ENCODE measurements at regions not wholly inside any gene's neighbourhood (a gene's known extent, or its start where the extent isn't known, plus 50 kb on each side); places are given as distances from the start of the nearest gene placed in this dataset.

- DNase-seq (ENCODE audit: low read depth), result no peak
Observed at GRCh38 chr10:85225311-85225710, 896.9 kb downstream of the CCSER2 start.

DNA sequence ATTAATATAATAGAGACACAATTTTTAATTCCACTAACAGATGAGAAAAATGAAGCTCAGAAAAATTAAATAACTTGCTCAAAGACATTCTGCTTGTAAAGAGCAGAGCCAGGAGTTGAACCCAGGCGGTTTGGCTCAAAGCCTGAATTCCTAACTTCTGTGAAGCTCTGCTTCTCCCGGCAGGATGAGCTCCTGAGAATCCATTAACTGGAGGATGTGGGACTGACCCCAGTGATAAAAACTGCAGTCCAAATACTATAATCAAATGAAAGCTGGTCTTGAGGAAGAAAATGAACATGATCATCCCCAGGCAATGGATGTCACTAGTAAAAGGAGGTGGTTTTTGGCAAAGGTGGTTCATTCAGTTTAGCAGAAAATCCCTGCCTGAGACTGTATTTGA, 898.2 kb downstream of the CCSER2 start:
- no peak for DNase-seq (ENCODE audit: low read depth)

DNA sequence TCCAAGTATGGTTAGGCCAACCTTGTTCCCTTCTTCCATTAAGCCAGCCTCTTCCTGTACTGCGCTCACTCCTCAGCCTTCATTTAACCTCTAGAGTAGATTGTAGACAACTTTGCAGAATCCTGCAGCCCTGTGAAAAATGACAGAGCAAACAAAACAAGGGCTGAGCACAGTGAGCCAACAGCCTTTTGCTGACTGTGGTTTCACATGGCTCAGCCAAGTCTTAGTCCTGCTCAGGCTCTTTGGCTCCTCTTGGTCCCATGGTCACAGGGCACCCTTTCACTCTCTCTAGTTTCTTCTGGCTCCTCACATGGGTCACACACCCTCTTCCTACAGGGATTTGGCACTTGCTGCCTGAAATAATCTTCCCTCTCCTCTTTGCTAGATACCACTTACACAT, 900.3 kb downstream of the CCSER2 start:
- DNase-seq (ENCODE audit: low read depth), result no peak

DNA sequence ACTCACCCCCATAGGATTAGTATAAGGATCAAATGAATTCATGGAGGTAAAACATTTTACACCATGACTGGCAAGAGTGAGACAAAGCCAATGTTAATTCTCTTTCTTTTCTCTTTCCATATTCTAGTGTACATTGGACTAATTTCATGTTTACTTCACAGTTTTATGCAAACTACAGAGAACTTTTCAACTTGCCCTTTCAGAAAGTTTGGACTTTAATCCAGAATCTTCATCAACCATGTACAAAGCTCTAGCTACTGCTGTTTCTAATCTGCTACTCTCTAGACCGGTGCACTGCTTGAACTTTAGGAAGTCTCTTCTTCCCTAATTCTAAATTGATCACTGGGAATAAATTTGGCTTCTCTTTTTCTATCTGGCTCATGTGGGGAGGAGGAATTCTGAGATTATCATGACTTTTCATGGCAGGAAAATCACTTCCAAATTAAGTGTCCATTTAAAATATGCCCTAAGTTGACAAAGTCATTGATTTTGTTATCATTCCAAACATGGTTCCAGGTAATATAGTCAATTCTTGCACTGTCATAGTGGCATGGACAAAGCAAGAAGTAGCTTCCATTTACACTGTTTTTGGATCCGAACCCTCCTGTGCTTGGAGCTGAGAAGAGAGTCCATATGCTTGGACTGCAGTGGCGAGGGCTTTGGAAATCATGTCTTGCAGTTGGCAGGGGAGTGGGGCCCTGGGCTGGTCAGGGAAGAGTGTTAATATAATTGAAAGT, 903.3 kb downstream of the CCSER2 start:
- no peak for DNase-seq (ENCODE audit: low read depth)

DNA sequence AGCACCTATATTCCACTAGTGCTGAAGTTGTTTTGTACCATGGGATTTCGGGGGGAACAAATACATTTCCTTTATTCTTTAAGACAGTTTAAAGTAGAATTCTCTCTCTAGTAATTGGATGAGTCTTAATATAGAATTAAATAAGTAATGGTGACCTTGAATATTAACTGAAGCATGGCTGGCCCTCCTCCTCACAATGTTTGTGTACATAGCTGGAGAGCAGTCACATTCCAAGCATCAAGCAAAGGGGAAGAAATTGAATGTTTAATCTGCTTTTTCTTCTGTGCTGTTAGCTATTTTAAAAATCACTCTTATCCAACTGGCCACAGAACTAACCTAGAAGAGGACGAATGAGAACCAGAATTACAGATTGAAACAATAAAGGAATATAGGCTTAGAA, 906.9 kb downstream of the CCSER2 start:
- DNase-seq (ENCODE audit: low read depth), result no peak

- no peak for DNase-seq (ENCODE audit: low read depth)
Observed at GRCh38 chr10:85238676-85239075, 910.3 kb downstream of the CCSER2 start.

DNA sequence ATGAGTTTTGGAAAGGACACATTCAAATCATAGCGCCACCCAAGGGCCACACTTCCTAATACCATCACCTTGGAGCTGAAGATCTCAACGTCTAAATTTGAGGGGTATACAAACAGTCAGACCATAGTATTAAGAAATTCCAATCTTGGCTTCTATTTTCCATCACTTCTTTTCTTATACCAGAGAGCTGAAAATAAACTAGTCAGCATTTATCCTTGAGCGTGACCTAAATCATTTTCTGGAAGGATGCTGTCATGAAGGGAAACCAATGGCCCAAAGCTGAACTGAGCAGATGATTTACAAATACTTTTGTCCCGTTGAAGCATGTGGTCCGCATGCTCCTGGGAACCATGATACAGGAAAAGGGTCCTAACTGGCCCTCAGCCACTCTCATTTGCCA, 921.9 kb downstream of the CCSER2 start:
- DNase-seq (ENCODE audit: low read depth), result no peak

DNA sequence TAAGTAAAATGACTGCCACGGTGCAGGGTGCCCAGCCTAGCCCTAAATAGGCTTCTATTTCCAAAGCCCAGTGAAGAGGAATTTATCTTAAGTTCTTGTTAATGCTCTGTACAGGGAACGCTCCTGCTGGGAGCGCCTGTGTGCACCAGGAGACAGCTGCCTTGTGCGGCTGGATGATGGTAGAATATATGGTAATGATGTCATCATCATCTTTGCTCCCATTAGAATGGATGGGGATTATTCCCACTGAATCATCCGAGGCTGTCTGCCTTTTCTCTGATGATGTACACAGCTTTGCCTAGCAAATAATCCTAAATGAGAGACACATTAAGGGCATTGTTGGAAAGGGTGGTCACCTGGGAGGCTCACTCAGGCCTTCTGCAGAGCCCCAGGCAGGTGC, 928.1 kb downstream of the CCSER2 start:
- DNase-seq (ENCODE audit: low read depth), result no peak

DNA sequence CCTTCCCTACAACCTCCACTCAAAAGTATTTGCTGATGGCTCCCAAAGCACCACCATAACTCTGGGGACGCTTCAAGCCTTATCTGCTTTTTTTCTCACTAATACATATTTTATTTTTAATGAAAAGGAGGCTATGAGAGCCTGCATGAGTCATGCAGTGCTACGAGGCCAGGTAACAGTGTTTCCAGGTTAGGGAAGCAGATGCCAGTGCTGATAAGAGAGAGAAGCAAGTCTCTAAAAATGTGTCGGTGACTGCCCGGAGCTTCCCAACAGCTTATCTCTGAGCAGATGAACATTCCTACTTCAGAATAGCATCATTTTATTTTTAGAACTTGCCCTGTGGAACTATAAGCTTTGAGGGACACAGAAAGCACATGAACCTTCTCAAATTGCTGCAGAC, 931.5 kb downstream of the CCSER2 start:
- no peak for DNase-seq (ENCODE audit: low read depth)

DNA sequence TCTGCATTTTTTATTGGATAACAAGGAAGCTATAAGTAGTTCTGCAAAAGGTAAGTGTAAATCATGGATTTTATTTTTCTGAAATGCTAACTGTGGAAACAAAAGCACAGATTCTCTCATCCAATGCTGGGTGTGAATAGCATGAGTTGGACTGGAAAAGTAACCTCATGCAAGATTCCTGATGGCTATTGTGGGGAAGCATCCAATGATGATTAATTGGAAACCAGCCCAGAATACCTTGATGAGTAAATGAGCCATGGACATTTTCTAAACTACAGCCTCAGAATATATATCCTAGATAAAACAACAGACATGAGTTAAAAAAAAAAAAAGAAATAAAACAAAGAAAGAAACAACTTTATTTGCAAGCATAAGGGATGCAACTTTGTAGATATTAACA, 934.6 kb downstream of the CCSER2 start:
- DNase-seq (ENCODE audit: low read depth), result no peak

DNA sequence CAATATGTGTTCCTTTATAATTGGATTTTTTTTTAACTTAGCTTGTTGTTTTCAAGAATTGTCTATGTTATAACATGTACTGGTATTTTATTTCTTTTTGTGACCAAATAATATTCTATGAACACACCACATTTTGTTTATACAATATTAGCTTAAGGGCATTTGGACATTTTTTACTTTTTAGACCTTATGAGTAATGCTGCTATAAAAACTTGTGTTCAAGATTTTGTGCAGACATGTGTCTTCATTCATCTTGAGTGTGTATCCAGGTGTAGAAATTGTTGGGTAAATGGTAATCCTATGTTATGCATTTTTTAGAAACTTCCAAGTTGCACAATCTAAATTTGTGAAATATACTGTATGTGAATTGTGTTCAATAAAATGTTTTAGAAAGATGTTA, 936.7 kb downstream of the CCSER2 start:
- no peak for DNase-seq (ENCODE audit: low read depth)

- DNase-seq (ENCODE audit: low read depth), result no peak
Observed at GRCh38 chr10:85266808-85267207, 938.4 kb downstream of the CCSER2 start.

DNA sequence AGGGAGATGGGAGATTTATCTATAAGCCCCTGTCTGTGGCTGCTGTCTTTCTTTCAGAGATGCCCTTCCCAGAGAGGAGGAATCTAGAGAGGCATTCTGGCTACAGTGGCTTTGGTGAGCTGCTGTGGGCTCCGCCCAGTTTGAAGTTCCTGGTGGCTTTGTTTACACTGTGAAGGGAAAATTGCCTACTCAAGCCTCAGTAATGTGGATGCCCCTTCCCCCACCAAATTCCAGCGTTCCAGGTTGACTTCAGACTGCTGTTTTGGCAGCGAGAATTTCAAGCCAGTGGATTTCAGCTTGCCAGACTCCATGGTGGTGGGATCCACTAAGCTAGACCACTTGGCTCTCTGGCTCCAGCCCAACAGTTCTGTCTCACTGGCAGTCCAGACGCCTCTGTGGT, 951.6 kb downstream of the CCSER2 start:
- no peak for DNase-seq (ENCODE audit: low read depth)

DNA sequence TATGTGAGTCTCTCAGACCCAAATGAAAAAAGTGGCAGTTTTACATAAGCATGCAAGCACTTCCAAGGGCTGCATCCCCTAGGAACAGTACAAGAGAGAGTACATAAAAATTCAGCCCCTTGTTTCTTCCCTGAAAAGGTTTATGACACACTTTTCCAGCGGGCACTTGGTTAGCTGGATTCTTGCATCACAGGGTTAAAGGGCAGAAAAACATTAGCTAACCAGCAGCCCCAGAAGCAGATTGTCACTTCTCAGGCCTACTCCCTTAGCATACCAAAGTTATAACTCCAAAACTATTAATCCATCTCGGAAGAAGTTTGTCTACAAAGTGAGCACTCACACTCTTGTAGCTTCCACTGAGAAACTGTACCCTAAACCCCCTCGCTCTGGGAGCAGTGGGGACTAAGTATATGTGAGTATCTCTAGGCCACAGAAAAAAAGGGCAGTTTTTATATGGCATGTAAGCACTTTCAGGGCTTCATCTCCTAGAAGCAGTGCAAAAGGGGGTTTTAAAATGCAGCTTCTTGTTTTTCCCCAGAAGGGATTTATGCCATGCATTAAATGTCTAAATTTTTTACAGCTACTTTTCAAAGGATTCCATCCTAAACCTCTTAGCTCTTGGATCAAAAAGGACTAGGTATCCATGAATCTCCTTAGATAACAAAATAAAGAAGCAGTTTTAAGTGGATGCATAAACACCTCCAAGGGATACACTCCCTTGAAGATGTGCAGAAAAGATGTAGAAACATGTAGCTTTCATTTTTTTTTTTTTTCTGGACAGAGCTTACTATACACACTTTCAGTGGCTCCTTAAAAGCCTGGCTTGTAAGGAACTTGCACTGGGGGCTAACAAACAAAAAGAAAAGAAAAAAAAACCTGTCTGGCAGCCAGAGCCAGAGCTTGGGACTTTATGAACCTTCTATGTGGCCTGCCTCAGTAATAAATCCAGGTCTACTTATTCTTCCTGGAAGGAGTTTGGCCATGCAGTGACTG, 956.7 kb downstream of the CCSER2 start:
- no peak for DNase-seq (ENCODE audit: low read depth)

DNA sequence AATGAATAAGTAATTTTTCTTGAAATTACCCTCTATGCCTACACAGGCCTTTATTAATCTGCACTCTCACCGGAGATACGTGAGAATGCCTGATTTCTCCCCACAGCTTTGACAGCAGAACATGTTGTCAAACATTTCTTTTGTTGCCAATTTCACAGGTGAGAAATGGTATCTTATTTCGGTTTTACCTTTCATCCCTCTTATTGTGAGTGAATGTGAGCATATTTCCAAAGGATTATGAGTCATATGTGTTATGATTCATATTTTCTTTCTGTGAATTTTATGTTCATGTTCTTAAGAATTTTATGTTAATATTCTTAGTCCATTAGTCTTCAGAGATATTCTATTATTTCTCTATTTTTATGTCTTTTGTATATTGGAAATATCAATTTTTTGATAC, 965.1 kb downstream of the CCSER2 start:
- DNase-seq (ENCODE audit: low read depth), result no peak

- DNase-seq (ENCODE audit: low read depth), result no peak
Observed at GRCh38 chr10:85311613-85312337, 983.4 kb downstream of the CCSER2 start.

DNA sequence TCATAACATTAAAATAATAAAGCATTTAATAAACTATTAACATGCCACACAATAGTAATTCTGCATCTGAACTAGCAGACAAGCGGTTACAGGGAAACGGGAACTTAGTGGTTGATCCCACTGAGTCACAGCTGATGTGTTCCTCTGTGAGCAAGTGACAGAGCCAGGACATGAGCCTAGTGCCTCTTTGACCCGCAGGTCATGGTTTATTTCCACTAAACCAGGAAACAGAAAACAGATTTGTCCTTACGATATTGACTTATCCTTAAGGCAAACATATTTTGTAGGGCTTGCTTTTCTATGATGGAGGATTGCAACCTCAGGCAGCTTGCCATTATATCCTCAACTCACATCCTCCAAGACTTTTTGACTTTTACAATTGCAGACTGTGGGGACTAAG, 987.3 kb downstream of the CCSER2 start:
- DNase-seq (ENCODE audit: low read depth), result no peak

- no peak for DNase-seq (ENCODE audit: low read depth)
Observed at GRCh38 chr10:85316276-85316675, 987.9 kb downstream of the CCSER2 start.

GRCh38 chr10:85317827-85318226, 989.4 kb downstream of the CCSER2 start:
- no peak for DNase-seq (ENCODE audit: low read depth)

- peak; percentile 16 for DNase-seq (ENCODE audit: low read depth)
Observed at GRCh38 chr10:85318809-85319807, 990.7 kb downstream of the CCSER2 start.

GRCh38 chr10:85319826-85320225, 991.4 kb downstream of the CCSER2 start:
- no peak for DNase-seq (ENCODE audit: low read depth)

Measured in M059J (cell line).